Loucy (cell line): ENCODE measurements at regions not wholly inside any gene's neighbourhood (a gene's known extent, or its start where the extent isn't known, plus 50 kb on each side); places are given as distances from the start of the nearest gene placed in this dataset.

Experiments used
- CTCF ChIP-seq: fragments of 200-600 bp; sonication (generic); conservative IDR thresholded peaks from 2 replicates; pipeline ENCODE4 v1.5.1; 2014; ENCODE audit warnings: mild to moderate bottlenecking, antibody characterized with exemption, low read length
- EZH2phosphoT487 ChIP-seq: fragments of 200-600 bp; IDR thresholded peaks from 2 replicates; pipeline ENCODE4 v1.6.1; 2018; ENCODE audit warnings: antibody characterized with exemption, mild to moderate bottlenecking, moderate library complexity, borderline replicate concordance

GRCh38 chr6:66057034-66057433 is 350.0 kb upstream of the EYS start:
- TF ChIP-seq CTCF (no peak), EZH2phosphoT487 (no peak)
